GM12875 (cell line): ENCODE measurements at regions not wholly inside any gene's neighbourhood (a gene's known extent, or its start where the extent isn't known, plus 50 kb on each side); places are given as distances from the start of the nearest gene placed in this dataset.

Experiments used
- H3K4me3 ChIP-seq: one replicate; pipeline ENCODE4 v1.5.1; 2011; ENCODE audit warnings: low read depth, low read length, control low read depth
- CTCF ChIP-seq: IDR thresholded peaks from 2 replicates; pipeline ENCODE4 v1.5.1; 2011; ENCODE audit warnings: low read depth, mild to moderate bottlenecking, control low read depth, inconsistent platforms, low read length, moderate library complexity, borderline replicate concordance; ENCODE audit not compliant: insufficient read depth

GRCh38 chr3:118181274-118181673 is 853.4 kb downstream of the IGSF11 start:
- TF ChIP-seq CTCF: no peak

GRCh38 chr3:118186051-118186450 is 848.6 kb downstream of the IGSF11 start:
- no peak for TF ChIP-seq CTCF
- no peak overlapping the region for H3K4me3 ChIP-seq

More at GRCh38 chr3:118181274-118181673, 853.4 kb downstream of the IGSF11 start:
- H3K4me3 ChIP-seq: no peak overlapping the region

- no peak overlapping the region for H3K4me3 ChIP-seq
- no peak for TF ChIP-seq CTCF
Measured at GRCh38 chr3:118187221-118187620, 847.4 kb downstream of the IGSF11 start.

GRCh38 chr3:118196183-118196582 is 838.5 kb downstream of the IGSF11 start:
- no peak for TF ChIP-seq CTCF
- no peak overlapping the region for H3K4me3 ChIP-seq

GRCh38 chr3:118199044-118199443 is 835.6 kb downstream of the IGSF11 start:
- H3K4me3 ChIP-seq: no peak overlapping the region
- no peak for TF ChIP-seq CTCF

GRCh38 chr3:118204052-118204656 is 830.5 kb downstream of the IGSF11 start:
- H3K4me3 ChIP-seq: no peak overlapping the region
- TF ChIP-seq CTCF: no peak

GRCh38 chr3:118207271-118207670 is 827.4 kb downstream of the IGSF11 start:
- TF ChIP-seq CTCF: no peak
- no peak overlapping the region for H3K4me3 ChIP-seq
